GM12892 (cell line): ENCODE measurements at regions not wholly inside any gene's neighbourhood (a gene's known extent, or its start where the extent isn't known, plus 50 kb on each side); places are given as distances from the start of the nearest gene placed in this dataset.

Experiments
- POLR2A ChIP-seq: IDR thresholded peaks from 2 replicates; pipeline ENCODE4 v1.6.1; 2011; ENCODE audit warnings: low read depth, low read length, control low read depth
- TAF1 ChIP-seq: IDR thresholded peaks from 2 replicates; pipeline ENCODE4 v1.6.1; 2011; ENCODE audit warnings: low read depth, mild to moderate bottlenecking, control low read depth, low read length, borderline replicate concordance

GRCh38 chr7:109915670-109916069 lies 1175.3 kb upstream of the LRRN3 start:
- TF ChIP-seq POLR2A (no peak), TAF1 (no peak)
